Renal pelvis (tissue), 1 donor: ENCODE measurements at regions not wholly inside any gene's neighbourhood (a gene's known extent, or its start where the extent isn't known, plus 50 kb on each side); places are given as distances from the start of the nearest gene placed in this dataset.
"Not testable (repeated sequence)": the region's sequence is repeated elsewhere in the genome, so short reads cannot be mapped to it uniquely, and the experiment has no call there.

Experiments
- DNase-seq: peaks from one replicate; pipeline ENCODE4 v3.0.0-alpha.2; 2013

DNA sequence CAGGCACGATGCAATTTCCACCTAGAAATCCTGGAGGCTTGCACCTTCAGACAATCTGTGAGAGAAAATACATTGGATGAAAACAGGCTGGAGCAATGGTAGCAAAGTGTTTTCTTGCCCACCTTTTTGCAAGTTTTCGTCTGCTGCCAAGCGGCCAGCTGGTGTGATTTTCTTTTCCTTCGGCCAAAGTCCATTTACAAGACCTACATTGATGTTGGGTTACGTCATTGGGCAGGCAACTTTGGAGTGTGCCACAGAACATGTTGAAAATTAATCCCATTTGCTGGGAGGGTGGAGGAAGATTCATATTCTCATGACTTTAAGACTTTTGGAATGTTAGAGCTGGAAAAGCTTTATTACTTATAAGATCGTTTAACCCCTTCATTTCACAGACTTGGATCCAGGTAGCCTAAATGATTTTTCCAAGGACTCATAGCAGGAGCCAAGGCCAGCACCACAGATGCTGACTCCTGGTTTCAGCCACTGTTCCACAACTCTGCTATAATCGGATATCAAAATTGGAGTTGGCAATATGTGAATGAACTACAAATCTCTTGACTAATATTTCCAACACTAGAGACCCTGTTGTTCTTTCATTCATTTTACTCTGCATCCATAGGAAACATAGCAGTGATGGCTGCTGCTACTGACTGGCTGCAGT lies 352.1 kb downstream of the RND3 start:
- DNase-seq = no peak

DNA sequence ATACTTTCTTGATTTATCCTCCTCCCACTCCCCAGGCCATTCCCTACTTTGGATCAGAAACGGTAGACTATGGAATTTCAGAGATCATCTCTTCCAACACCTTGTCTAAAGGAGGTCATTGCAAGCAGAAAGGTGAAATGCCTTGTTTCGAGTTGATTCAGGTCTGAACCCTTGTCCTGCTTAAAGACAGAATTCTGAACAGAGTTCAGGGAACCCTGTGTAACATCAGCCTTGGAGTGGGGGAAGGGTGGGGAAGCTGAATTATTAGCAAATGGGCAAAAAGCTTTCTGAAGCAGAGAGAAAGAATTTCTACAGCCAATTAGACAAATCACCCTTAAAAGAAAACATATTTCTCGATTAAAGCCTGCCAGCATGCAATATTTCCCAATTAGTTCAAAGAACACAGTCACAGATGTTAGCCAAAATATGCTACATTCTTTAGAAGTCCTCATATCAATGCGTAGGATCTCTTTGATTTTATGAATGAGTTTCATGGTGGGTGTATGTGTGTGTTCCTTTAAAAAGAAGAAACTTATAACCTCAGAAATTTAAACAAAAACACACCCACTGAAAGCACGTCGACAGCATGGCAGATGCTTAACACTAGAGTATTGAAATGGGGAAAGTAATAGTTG lies 353.1 kb downstream of the RND3 start:
- no peak for DNase-seq

DNA sequence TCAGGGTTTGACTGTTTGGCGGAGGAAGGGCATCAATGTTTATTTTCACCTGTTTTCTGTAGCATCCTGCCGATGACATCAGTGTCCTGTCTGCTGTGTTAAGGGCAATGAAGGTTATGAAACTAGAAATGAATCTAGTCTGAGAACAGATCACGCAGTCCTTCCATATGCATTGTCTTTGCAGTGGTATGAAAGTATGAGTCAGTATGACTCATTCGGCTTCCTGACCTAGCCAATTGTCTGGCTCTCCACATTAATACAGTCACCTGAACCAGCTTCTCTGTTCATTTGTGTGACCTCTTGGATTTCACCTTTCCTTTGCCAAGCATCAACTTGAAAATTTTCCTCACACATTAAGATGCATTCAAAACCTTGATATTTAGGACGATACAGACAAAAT lies 353.8 kb downstream of the RND3 start:
- DNase-seq = no peak

DNA sequence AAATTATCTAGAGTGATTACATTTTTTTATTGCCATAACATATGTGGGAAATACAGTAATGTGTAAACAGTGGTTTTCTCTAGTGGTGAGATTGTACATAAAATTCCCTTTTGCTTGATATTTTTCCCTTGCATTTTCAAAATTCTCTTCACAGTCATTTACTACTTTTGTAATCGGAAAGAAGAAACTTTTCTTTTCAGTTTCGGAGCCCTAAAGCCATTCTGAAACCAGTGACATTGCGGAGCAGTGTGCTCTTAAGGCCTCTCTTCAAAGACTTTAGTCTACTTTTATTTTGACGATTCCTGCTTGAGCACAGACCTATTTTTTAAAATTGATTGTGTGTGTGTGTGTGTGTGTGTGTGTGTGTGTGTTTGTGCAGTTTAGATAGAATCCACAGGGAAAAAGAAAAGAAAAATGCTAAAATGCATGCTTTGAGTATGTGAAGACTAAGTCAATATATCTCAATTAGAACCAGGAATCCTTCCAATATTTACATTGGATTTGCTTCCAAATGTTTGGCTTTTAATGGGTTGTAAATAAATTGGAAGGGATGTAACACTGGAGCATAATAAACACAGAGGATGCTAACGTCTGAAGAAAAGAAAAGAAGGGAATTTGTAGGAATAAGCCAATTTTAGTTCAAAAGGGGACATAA lies 357.4 kb downstream of the RND3 start:
- DNase-seq = peak; percentile 66

DNA sequence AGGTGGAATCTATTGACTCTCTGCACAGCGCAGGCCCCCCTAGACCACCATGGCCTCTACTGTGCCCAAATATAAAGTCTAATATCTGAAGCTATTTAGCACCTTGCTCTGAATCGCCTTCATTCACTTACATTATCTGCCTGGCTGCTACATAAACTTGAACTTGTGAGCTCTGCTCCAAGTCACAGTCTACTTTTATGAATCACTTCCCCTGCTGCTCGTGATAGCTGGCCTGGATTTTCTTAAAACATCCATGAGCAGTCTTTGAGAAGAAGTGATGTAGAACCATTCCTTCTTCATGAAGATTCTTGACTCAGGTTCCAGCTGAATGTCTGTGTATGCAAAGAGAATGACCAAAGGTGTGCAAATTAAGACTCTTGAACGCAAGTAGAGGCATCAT lies 359.5 kb downstream of the RND3 start:
- no peak for DNase-seq

DNA sequence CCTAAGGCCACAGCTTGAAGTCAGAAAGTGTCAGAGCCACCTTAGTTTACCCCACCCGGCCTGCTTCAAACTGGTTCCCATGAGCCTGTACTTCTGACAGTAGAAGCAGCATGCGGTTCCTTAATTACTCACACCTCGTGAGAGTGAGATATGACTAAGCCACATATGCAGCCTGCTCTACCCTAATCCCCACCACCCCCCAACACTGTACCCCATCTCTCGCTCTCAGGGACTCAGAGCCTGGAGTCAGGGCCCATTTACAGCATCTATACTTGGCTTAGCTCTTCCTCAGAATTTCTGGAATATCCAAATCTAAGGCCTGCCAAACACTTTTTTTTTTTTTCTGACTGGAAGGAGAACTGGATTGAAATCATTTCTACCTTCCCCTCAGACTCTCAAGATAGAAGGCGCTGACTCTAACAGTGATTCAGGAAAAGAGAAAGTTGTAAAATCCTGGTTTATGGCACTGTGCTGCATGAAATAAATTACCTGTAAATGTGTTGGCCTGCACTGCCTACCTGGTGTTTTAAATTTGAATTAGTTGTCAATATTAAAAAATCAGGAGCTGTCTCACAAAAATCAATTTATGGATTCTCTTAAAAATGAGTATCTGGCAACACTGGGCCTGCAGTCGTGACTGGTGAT lies 360.0 kb downstream of the RND3 start:
- DNase-seq = no peak

DNA sequence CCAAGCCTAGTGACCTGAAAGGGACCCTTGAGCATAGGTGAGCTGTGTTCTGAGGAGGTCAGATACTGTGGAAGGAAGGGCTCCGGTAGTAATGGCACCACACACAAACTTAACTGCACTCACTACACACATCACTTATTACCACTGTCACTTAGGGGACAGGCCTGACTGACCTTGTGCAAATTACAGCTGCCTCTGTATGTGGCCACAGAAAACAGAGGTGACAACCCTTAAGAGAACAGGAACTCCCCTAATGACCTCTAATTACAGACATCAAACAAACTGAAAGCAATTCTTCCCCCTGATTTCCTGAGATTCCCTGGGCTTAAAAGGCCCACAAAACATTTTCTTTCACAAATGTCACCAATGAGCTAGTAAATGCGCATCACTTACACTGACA lies 360.6 kb downstream of the RND3 start:
- DNase-seq = no peak

DNA sequence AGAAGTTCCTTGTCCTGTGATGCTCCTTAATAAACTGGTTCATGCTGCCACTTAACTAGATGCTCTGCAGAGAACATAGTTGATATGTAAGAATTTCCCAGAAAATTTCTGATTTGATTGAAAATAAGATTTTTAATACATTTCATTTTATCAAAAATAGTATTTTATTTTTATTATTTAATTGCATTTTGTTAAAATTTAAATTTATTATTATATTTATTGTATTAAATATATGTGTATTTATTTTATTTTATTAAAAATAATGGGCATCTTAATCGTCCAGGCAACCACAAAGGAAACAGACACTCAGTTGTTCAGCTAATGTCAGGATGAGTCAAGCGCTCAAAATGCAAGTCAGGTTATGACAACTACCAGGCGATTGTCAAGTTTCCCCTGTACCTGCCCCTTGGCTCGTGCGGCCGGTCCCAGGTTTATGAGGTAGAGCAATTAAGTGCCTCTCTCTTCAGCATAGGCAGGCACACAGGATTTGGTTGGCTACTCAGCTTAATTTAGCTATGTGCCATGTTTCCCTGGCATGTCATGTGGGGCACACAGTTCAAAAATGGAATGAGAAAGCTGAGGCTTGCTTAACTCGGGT lies 361.2 kb downstream of the RND3 start:
- no peak for DNase-seq

DNA sequence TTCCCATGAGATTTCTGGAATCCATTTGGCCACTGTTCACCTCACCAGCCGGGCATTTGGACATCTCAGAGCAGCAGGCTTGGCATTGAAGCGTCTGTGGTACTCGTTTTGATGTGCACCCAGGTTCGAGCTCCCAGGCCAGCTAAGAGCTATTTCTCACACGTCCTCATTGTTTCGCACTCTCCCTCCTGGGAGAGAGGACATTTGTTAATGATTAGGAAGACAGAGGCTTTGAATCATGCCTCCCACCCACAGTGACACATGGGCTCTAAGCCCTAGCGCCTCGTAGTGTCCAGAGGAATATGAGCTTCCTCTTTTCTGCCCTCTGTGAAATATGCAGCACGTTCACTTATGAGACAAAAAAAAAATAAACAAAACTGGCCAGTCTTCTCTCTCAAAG lies 361.8 kb downstream of the RND3 start:
- DNase-seq = no peak

DNA sequence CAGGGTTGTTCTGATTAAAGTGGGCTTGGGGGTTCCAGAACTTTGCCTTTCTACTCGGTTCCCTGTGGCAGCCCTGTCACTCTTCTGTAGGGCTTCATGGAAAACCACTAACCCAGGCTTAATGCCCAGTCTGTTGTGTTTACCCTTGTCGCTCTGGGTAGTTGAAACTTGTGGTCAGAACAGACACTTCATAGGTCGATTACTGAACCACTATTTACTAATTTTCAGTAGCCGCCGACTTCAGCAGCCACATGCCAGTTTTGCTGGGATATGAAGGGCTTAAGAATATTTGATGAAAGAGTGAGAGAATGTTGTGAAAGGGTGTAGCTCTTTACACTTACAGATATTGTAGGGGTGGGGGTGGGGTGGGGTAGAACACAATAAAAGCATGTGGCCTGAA lies 362.3 kb downstream of the RND3 start:
- DNase-seq = no peak

DNA sequence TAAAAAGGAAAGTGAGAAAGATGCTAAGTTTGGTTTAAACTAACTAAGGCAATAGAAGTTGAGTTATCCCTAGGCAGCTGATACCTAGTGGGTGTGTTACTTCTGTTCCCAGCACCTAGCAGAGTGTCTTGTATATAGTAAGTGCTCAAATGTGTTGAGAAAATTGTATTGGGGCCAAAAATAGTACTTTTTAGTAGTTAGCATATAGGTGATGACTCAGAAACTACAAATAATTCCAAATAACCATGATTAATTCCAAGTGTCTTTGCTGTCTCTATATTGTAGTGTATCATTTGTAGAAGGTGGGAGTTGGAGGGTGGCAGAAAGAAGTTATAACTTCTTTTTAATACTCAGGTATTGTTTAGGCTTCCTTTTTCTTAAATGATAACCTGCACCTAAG lies 362.7 kb downstream of the RND3 start:
- no peak for DNase-seq

DNA sequence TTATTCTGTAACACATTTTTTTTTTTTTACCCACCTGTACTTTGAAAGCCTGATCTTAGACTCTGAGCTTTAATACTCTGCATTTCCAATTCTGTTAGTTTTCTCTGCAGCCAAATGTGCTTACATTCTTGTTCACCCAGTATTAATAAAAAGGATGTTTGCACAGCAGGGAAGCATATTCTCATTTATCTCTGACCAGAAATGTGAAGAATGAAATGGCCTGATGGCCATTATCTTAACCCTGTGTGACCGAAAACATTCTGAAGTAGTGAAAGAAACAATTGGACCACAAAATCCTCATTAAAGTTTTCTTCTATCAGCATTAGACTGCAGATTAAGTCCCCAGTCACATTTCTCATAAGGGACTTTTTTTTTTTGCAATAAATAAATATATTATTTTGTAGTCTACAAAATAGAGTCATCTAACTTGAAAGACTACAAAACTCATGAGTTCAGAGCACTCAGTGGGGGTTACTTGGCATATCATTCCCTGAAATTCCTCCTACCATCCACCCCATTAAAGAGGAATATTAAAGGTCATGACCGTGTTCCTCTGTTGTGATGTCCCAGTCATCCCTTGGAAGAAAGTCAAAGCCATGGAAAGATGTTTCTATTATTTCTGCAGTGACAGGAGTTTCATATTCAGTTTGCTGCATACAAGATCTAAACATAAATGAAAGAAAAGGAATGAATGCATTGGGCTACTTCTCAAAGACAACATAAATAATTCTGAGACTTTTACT lies 364.4 kb downstream of the RND3 start:
- DNase-seq = no peak

DNA sequence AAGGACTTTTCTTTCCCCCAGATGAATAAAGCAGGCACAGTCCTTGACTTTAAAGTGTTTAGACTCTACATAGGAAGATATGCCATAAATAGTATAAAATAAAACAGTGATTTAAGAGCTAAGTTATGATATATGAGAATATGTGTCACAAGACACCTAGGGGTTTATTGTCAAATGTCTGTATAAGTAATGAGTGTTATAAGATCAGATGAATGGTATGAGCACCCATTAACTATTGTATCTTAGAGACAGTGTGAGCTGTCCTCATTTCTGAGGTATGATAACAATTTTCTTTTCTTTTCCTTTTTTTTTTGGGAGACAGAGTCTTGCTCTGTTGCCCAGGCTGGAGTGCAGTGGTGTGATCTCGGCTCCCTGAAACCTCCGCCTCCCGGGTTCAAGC lies 365.3 kb downstream of the RND3 start:
- DNase-seq = no peak

DNA sequence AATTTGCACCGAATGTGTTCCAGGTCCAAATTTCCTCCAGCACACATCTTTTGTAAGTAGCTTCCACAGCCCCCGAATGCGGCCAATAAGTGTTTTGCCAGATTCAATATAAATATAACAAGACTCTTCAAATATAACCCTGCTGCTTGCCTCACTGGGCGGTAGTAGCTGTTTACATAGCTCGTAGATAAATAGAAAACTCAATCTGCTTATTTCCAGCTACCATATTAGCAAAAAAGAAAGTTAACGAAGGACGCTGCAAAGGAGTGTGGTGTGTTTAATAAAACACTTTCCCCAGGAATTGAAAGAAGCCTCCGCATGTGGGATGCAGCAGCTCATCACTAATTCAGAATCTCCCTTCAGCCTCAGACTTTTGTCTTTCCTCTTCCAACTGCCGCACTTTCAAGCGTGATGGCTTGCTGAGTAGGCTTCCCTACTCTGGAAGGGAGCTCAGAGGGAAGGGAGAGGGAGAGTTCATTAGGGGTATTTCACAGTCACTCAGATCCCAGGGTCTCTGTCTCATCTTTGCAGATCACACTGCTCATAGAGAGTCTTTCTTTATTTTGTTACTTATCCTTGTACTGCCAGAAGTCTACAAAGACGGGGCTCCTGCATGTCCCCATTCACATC lies 367.0 kb downstream of the RND3 start:
- no peak for DNase-seq

DNA sequence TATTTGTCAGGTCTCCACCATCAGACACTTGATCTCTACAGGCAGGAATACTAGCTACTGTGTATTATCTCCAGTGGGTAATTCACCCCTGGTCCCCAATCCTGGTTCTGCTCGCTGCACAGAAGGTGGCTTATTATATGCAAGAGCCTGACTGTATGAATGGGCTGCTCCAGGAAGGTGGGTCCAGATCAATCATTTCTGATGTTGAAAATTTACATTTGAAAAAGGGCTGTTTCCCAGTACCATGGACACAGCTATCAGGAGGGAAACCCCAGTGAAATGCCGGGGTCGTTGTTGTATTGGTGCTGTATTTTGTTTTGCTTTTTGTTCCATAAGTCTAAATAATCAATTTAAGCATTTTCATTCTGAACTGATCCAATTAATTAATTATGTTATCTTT lies 367.6 kb downstream of the RND3 start:
- DNase-seq = no peak

DNA sequence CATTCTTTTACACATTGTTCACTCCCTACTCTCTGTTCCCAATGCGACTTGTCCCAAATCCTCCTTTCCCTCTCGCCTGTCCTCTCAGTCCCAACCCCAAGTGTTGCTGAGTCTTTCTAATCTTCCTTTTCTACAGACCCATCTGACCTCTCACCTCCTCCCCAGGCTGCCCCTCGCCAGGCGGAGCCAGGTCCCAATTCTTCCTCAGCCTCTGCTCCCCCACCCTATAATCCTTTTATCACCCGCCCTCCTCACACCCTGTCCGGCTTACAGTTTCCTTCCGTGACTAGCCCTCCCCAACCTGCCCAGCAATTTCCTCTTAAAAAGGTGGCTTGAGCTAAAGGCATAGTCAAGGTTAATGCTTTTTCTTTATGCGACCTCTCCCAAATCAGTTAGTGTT lies 373.4 kb downstream of the RND3 start:
- DNase-seq = not testable (repeated sequence)

DNA sequence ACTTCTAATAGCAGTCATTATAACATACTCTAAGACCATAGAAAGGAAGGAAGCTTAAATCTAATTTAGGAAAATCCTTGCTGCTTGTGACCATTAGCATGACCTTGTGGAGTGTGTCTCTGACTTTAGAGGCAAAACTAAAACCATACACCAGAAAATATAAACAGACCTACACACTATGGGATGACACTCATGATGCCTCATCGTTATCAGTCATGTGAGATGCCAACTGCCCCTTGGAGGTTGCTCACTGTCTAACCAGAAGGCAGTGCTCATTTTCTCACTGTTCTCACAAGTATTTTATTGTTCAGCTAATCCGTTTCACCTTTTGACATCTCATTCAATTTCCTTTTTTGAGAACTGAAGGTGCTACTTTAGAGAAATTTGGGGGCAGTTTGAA lies 376.9 kb downstream of the RND3 start:
- DNase-seq = no peak

DNA sequence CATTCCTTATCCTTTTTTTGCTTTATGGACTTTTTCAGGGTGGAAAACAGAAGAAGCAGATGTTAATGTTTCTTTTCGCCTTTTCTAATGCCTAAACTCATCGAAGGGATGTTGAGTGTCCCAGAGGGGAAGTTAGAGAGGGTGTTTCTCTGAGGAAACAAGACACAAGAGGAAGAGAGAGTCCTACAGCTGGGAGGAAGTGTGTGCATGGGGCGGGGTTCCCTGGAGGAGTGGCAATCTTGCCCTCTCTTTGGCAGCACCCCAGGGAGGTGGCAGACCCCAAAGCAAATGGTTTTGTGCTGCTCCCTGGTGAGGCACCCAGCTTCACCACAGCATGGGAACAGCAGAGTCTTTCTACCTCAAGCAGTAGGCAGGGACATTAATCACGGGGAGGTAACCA lies 377.6 kb downstream of the RND3 start:
- no peak for DNase-seq

DNA sequence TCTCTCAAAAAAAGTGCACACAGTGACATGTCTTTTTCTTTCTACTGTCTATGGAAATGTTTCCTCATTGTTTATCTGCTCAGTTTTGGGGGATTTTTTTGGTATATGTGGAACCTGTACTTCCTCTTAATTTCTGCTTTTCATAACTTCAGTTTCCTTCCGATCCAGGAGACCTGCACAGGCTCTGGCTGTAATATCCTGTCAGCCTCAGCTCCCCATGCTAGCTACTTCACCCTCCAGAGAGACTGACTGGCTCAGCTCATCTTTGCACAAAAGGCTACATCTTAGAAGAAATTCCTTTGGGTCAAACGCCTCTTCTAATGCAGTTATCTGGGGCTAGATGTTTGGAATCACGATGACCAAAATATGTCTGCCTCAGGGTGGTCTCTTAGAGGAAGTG lies 378.4 kb downstream of the RND3 start:
- no peak for DNase-seq

DNA sequence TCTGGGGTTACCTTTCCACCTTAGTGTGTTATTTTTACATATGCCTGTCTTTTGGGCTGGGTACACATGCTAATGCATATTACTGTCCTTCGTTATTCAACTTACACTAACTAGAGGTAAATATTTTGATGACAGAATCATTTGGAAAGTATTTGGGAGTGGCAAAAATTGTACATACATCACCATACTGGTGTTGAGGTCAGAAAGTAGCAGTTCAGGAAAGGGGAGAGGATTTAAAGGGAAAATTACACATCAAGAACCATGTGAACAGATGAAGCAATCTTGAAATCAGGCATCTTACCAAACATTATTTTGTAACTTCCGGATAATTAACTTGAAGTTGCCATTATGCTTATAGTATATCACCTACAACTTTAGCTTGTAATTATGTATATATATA lies 379.7 kb downstream of the RND3 start:
- DNase-seq = no peak

DNA sequence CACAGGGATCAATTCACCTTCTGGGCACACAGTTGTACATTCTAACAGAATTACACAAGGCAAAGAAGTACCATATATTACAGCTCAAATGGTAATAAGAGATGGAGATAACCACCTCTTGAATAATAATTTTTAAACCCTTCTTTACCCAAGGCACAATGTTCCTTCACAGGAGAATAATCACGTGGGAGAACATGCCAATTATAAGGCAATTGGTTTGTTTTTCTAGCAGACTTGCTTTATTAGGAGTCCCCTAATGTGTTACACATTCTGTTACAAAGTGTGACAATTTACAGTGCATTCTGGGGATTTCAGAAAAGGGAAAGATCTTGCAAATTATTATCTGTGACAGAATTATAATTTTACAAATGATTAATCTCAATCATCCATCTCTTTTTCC lies 380.3 kb downstream of the RND3 start:
- DNase-seq = no peak

DNA sequence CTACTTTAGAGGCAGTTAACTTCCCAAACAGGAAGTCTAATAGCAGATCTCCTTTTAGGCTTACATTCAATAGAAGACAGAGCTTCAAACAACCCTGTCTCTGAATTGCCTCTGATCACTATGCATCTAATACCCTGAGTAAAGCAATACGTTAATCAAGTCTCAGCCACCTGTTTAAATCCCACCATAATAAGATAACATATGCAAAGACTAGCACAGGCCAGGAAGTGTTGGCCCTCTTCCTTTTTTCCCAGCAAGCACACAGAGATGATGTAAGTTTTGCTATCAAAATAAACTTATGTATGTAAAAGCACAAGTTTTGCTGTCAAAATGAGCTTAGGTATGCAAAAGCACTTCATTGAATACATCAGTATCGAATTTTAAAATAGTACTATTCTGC lies 385.5 kb downstream of the RND3 start:
- no peak for DNase-seq
